ENCODE measurements at regions not wholly inside any gene's neighbourhood (a gene's known extent, or its start where the extent isn't known, plus 50 kb on each side); places are given as distances from the start of the nearest gene placed in this dataset.

DNA sequence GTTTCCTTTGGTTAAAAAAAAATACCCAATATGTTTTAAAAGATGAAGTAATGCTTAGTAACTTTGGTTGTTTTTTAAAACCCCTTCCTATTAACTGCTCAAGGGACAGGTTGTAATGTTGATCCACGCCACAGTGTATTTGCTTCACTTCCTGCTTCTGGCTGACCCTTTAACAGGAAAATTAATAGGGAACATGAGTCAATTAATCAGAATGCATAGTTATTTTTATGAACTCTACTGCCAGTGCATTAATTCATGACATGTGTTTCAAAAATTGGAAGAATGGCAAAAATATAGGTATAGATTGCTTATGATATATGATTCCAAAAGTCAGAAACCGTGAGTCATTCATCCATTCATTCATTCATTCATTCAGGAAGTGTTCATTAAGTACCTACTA is 204.8 kb downstream of the SETD4 start:
- TF ChIP-seq, protein P1, sequence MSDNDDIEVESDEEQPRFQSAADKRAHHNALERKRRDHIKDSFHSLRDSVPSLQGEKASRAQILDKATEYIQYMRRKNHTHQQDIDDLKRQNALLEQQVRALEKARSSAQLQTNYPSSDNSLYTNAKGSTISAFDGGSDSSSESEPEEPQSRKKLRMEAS (IDR thresholded peaks at IDR 0.05; ENCODE audit: low read depth, low read length): no peak
- TF ChIP-seq, protein P2, sequence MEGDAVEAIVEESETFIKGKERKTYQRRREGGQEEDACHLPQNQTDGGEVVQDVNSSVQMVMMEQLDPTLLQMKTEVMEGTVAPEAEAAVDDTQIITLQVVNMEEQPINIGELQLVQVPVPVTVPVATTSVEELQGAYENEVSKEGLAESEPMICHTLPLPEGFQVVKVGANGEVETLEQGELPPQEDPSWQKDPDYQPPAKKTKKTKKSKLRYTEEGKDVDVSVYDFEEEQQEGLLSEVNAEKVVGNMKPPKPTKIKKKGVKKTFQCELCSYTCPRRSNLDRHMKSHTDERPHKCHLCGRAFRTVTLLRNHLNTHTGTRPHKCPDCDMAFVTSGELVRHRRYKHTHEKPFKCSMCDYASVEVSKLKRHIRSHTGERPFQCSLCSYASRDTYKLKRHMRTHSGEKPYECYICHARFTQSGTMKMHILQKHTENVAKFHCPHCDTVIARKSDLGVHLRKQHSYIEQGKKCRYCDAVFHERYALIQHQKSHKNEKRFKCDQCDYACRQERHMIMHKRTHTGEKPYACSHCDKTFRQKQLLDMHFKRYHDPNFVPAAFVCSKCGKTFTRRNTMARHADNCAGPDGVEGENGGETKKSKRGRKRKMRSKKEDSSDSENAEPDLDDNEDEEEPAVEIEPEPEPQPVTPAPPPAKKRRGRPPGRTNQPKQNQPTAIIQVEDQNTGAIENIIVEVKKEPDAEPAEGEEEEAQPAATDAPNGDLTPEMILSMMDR (IDR thresholded peaks at IDR 0.05; ENCODE audit: low read depth, low read length): no peak
- no peak for TF ChIP-seq POLR2A (IDR thresholded peaks at IDR 0.05; ENCODE audit: extremely low read depth, insufficient read length)
- no peak for TF ChIP-seq MYC (IDR thresholded peaks at IDR 0.05; ENCODE audit: low read depth, low read length)
